KG1 (cell line): ENCODE measurements at regions not wholly inside any gene's neighbourhood (a gene's known extent, or its start where the extent isn't known, plus 50 kb on each side); places are given as distances from the start of the nearest gene placed in this dataset.

ENCODE experiments used
- DNase-seq: peaks from one replicate; lab custom pipeline; 2025; lab: John Stamatoyannopoulos, UW

DNA sequence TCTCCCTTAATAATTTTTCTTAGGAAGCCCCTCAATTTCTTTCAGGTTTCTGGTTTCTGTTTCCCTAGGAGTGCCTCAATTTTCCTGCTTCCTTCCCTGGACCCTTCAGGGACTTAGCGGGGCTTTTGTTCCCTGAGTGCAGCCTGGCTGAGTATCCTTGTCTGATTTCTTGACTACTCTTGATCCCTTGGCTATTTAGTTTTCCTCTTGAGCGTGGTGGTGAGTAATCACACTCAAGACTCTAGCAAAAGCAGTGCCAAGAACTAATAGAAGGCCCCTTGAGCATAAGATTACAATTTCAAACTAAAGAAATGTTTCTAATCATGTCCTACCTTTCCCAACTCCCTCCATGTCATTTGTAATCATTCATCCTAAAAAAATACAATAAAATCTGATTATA lies 94.3 kb upstream of the C3orf80 start:
- DNase-seq, result no peak

GRCh38 chr3:160132226-160132625 lies 93.0 kb upstream of the C3orf80 start:
- no peak for DNase-seq

- no peak for DNase-seq
Observed at GRCh38 chr3:160133757-160134156, 91.5 kb upstream of the C3orf80 start.

DNA sequence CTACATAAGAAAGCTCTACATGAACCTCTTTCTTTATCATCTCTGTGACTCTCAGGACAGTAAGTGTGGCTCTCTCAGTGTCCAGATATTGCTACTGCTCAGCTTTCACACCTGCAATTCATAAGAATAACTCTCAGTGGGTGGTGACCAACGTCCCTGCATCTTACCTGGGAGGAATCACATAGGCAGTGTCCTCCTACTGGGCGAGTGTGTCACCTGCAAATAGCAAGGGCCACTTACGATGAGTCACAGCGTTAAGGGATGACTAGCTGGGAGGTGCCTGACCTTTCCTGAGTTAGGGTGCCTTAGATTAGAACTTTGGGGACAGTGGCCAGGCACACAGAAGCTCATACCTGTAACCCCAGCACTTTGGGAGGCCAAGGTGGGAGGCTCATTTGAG lies 90.8 kb upstream of the C3orf80 start:
- DNase-seq, result no peak

- peak; percentile 31 for DNase-seq
Observed at GRCh38 chr3:160134964-160135363, 90.3 kb upstream of the C3orf80 start.

DNA sequence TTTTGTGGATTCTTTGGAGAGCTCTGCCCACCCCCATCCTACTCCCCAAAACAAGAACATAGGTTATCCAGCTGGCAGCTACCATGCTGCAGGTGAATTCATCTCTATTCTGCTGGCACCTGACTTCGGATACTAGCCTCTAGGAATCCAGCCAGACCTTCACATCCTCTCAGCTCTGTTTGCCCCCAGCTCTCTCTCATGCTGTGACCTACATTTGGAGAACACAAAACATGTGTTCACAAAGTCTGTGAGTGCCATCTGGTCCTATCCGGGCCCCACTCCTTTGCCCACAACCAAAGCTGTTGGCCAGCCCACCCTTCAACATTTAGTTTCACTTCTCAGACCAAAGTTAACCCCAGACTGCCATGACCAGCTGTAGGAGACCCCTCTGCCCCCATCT lies 89.4 kb upstream of the C3orf80 start:
- no peak for DNase-seq

DNA sequence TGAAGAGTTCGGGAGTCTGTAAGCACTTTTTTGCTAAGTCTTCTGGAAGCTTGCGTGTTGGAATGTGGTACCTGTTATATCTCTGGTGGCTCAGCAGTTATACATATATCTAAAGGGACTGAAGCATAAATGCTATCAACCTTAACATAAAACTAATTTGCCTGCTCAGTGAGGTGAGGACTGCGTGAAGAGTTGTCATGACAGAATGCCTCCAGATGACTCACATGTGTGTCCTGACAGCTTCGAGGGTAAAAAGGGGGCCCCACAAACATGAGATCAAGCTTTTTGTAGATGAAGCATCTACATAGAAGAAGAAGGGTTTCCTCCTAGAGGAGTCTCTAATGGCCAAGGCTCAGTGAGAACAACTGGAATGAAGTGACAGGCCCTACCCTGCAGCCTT lies 88.8 kb upstream of the C3orf80 start:
- no peak for DNase-seq

DNA sequence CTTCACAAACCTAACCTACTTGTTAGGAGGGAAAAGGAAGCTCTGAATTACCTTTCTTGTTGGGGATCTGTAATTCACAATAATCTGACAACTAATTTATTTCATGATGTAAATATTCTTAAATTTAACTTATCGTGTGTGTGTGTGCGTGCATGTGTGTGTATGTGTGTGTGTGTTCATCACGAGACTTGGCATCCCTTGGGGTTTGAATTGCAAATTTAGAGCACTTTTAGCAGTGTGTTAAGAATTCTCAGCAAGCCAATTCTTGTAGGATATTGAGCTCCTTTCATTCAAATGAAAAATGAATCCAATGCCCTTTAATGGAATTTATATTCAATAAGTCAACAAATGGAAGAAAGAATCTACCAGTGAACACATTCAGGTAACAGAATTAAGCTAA lies 85.9 kb upstream of the C3orf80 start:
- no peak for DNase-seq

DNA sequence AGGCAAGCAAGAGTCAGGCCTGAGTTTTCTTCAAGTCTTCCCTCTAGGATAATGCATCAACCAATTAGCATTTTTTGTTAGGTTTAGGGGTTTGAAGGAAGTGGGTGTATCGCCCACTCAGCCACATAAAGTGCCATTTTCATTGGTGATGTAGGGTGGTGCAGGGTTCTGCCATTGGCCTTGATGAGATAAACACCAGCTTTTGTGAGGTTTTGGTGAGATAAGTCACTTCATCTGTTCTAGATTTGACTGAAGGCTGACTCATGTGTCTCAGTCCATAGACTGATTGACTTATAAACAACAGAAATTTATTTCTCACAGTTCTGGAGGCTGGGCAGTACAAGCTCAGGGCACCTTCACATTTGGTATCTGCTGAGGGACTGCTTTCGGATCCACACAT lies 84.5 kb upstream of the C3orf80 start:
- no peak for DNase-seq

GRCh38 chr3:160141485-160142185 lies 83.6 kb upstream of the C3orf80 start:
- DNase-seq, result no peak

GRCh38 chr3:160143482-160143881 lies 81.7 kb upstream of the C3orf80 start:
- no peak for DNase-seq

DNA sequence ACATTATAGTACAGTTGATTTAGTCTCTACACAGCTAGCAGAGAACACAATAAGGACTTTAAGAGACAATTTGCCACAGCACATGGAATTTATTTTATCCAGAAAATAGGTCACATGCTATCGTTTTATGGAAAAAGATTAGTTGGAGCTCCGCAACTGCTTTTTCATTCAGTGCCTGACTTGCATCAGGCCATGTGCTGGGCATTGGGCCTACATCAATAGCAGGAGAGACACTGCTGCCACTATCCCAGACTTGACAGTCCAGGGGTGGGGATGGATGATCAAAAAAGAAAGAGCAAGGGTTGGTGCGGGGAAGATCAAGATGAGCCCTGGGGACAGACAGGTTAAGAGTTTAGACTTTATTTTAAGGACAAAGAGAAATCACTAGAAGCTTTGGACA lies 75.2 kb upstream of the C3orf80 start:
- DNase-seq, result no peak

- DNase-seq, result no peak
Observed at GRCh38 chr3:160150525-160150924, 74.7 kb upstream of the C3orf80 start.

- no peak for DNase-seq
Observed at GRCh38 chr3:160152638-160153037, 72.6 kb upstream of the C3orf80 start.

- no peak for DNase-seq
Observed at GRCh38 chr3:160154033-160154432, 71.2 kb upstream of the C3orf80 start.

DNA sequence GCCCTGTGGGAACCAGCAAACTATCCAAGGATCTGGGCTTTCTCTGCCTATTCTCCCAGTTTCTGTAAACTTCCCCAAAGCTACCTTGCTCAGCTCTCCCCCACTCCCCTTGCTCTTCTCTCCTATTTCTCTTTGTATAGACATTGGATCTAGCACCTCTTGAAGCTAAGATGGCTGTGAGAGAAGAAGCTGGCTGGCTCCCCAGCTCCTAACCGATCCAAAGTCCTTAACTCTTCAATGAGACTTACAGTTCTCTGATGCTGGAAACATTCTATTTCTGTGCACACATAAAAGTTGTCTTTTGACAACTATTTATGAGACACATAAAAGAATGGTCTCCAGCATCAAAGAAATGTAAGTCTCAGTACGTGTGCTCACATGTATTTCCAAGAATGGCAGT lies 70.6 kb upstream of the C3orf80 start:
- DNase-seq, result no peak

- DNase-seq, result no peak
Observed at GRCh38 chr3:160157321-160157720, 67.9 kb upstream of the C3orf80 start.

DNA sequence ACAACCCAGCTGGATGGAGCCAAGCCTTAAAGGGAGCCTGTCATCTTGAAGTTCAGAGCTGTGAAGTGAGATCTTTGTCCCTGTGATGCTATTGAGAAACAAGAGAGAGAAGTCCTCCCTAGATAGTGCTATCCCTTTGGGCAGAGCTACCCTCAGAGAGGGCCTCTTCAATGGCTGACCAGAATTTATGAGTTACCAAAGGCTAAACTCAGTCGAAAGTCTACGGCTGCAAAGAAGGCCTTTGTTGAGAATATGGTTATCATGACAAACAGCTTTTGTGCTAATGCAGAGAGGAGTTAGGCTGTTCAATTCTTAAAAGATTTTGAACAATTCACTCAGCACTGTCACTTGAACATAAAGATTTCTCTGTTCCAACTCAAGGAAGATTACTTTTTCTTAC lies 65.9 kb upstream of the C3orf80 start:
- DNase-seq, result no peak

DNA sequence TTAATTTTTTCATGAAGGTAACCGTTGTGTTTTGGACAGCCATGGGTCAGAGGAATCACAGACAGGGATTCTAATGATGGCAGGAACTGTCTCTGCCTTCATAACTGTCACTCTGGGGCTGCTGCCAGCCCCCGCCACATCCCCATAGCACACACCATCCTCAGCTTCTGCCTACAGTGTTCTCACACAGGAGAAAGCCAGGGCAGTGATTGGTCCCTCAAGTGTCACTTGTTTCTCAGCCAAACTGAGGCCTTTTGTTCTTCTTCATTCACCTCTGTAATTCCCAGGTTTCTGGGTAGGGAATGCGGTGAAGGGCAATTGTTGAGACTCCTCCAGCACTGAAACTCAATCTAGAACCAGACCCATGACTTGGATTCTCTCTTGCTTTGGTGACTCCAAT lies 65.4 kb upstream of the C3orf80 start:
- DNase-seq, result no peak

- no peak for DNase-seq
Observed at GRCh38 chr3:160161921-160162320, 63.3 kb upstream of the C3orf80 start.

- DNase-seq, result no peak
Observed at GRCh38 chr3:160162440-160162839, 62.8 kb upstream of the C3orf80 start.

GRCh38 chr3:160163229-160163878 lies 61.9 kb upstream of the C3orf80 start:
- no peak for DNase-seq

GRCh38 chr3:160168246-160168645 lies 57.0 kb upstream of the C3orf80 start:
- no peak for DNase-seq
